Activated CD4-positive, alpha-beta memory T cell treated with anti-CD3 and anti-CD28 coated beads for 36 hours (primary cell): ENCODE measurements at regions not wholly inside any gene's neighbourhood (a gene's known extent, or its start where the extent isn't known, plus 50 kb on each side); places are given as distances from the start of the nearest gene placed in this dataset.

Source experiments
- CTCF ChIA-PET: fragments of 350-600 bp; sonication (Branson Sonifier 250); formaldehyde crosslinking; loops from one replicate; lab custom pipeline; 2021; ENCODE audit warnings: antibody characterized with exemption, inconsistent platforms; lab: Charles Lee
- POLR2A ChIA-PET: fragments of 350-600 bp; sonication (Branson Sonifier 250); formaldehyde crosslinking; loops from one replicate; lab custom pipeline; 2021; ENCODE audit warnings: antibody characterized with exemption; lab: Charles Lee
- DNase-seq: peaks from one replicate; pipeline ENCODE4 v3.0.0-alpha.2; 2020
- H3K27ac Mint-ChIP-seq: one replicate; pipeline ENCODE4 v1.8.0; 2021; ENCODE audit warnings: mixed read lengths
- H3K27me3 Mint-ChIP-seq: one replicate; pipeline ENCODE4 v1.8.0; 2021; ENCODE audit warnings: mixed read lengths
- H3K36me3 Mint-ChIP-seq: one replicate; pipeline ENCODE4 v1.8.0; 2021; ENCODE audit warnings: mixed read lengths
- H3K4me1 Mint-ChIP-seq: one replicate; pipeline ENCODE4 v1.8.0; 2021; ENCODE audit warnings: low read depth, mixed read lengths
- H3K4me3 Mint-ChIP-seq: one replicate; pipeline ENCODE4 v1.8.0; 2021; ENCODE audit warnings: mild to moderate bottlenecking, mixed read lengths
- H3K9me3 Mint-ChIP-seq: one replicate; pipeline ENCODE4 v1.8.0; 2021; ENCODE audit warnings: mixed read lengths
- intact Hi-C: fragments of 100-400 bp; cut with micrococcal nuclease; formaldehyde crosslinking; loops from one replicate; pipeline ENCODE4 v1.15.1; 2023

DNA sequence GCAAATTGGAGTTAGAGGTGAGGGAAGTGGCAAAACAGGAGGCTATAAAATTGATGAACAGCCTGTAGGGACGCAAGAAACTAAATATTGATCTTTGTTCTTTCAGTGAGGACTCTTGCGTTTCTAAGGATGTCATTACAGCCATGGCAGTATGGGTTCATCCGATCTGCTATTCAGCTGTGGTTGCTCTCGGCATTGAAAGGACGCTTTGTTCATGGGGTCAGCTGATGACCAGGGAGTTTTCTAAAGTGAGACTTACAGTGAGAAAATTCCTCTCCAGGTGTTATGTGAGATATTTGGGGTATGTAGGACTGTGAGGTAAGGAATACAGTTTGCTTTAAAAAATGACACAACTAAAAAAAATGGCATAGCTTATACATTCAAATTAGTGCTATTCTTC lies 52.7 kb upstream of the PELI1 start:
- CTCF ChIA-PET = no interaction called here
- Mint-ChIP-seq H3K27ac (no peak overlapping the region), H3K27me3 (no peaks in the 10 kb centered on the region), H3K4me3 (no peak overlapping the region), H3K36me3 (peaks cover 5% of the 10 kb centered on the region), H3K9me3 (peaks cover 4% of the 10 kb centered on the region), H3K4me1 (peaks cover 36% of the 10 kb centered on the region)
- POLR2A ChIA-PET = no interaction called here
- intact Hi-C loops = no loop called here
- DNase-seq = no peak

DNA sequence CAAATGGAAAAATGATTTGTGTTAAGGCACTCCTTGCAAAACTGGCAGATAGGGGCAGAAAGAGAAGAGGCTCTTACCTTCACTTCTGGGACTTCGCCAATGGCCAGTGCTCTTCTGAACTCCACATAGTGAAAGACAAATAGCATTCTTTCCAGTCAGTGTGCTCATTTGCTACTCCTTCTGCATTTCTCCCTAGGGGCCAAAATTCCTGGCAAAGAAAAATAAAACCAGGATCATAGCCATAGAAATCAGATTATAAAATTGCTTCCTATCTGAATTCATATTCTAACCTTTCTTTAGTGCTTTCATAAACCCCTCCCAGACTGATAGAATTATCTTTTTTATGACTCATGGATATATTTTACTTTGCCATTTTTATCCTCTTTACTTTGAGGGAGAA lies 56.9 kb upstream of the PELI1 start:
- H3K27me3 Mint-ChIP-seq = no peaks in the 10 kb centered on the region
- POLR2A ChIA-PET = interaction anchor here (1.0 kb wide), 1 partner anchor 13 kb away, joined by 5 read pairs; no protein-coding TSS in a partner anchor
- no peak for DNase-seq
- H3K9me3 Mint-ChIP-seq = peaks cover 6% of the 10 kb centered on the region
- H3K27ac Mint-ChIP-seq = no peak overlapping the region
- peaks cover 7% of the 10 kb centered on the region for H3K36me3 Mint-ChIP-seq
- H3K4me3 Mint-ChIP-seq = no peak overlapping the region
- CTCF ChIA-PET = no interaction called here
- intact Hi-C loops = no loop called here
- H3K4me1 Mint-ChIP-seq = peaks cover 64% of the 10 kb centered on the region

DNA sequence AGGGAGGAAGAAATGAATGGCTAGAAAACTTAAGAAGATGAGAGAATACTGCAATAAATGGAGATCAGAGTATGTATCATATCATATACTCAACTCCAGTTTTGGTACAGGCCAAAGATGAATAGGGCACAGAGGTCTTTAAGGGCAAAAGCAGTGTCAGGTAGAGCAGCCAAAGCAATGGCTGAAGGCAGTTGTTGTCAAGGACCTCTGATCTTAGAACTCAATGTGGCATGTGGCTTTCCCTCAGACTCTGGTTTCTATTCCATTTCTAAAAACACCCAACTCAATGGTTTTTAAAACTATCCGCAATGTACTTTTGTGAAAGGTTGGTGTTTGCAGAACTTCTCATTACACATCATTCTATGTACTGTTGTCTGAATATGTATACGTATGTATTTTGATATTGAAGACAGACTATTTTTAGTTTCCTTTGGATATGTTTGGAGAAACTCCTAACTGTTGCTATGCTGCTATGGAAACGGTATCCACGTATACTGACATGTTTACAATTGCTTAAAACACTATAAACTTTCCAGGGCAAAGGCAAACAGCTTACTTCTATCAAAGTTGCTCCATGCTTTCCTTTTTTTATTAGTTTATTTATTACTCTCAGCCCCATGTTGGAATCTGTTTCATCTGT lies 58.1 kb upstream of the PELI1 start:
- H3K9me3 Mint-ChIP-seq = peaks cover 6% of the 10 kb centered on the region
- CTCF ChIA-PET = interaction anchor here (0.6 to 0.7 kb wide), 2 partner anchors 503 to 511 kb away, joined by 3 to 5 read pairs; no protein-coding TSS in a partner anchor
- intact Hi-C loops = loop anchor here (2.0 kb wide), 1 partner anchor 102 kb away; no protein-coding TSS in a partner anchor
- H3K36me3 Mint-ChIP-seq = peaks cover 7% of the 10 kb centered on the region
- no peaks in the 10 kb centered on the region for H3K27me3 Mint-ChIP-seq
- peak overlapping the region; percentile 51 for H3K27ac Mint-ChIP-seq
- DNase-seq = no peak
- peaks cover 72% of the 10 kb centered on the region for H3K4me1 Mint-ChIP-seq
- POLR2A ChIA-PET = interaction anchor here (2.1 to 4.2 kb wide), 3 partner anchors 10 to 124 kb away, joined by 18 to 44 read pairs (median 31); no protein-coding TSS in a partner anchor
- no peak overlapping the region for H3K4me3 Mint-ChIP-seq

DNA sequence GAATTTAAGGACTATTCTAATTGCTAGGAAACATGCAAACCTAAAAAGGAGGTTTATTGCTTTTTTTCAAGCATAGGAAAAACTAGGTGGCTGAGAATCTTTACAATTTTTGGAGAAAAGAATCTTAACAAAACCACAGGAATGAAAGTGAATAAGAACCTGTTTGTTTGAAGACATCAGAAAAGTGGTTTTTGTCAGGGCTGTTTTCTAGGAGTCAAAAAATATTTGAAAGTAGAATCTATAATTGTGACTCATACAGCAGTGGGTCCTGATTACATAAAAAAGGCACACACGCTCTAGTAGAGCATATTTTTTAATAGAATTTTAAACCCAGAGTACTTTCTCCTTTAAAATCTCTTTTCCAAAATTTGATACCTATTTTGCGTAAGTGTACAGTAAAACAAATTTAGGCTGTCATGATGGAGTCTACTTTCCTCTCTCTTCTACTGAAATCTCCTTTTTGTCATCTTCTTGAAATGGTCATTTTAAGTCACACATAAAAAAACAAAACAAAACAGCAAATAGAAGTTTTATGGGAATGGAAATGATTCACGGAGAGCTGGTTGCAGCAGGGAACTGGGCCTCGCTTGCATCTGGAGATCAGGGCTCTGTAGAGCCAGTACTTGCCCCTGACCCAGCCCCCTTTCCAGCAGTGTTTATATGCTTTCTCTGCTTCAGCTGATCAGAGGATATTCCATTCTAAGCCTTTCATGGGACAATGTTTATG lies 59.1 kb upstream of the PELI1 start:
- Mint-ChIP-seq H3K36me3 (peaks cover 7% of the 10 kb centered on the region), H3K9me3 (peaks cover 6% of the 10 kb centered on the region), H3K27me3 (no peaks in the 10 kb centered on the region), H3K4me3 (peak overlapping the region; percentile 71), H3K27ac (peak overlapping the region; percentile 87), H3K4me1 (peaks cover 76% of the 10 kb centered on the region)
- ChIA-PET CTCF (interaction anchor here (0.9 to 2.9 kb wide), 4 partner anchors 11 to 125 kb away, joined by 3 to 18 read pairs (median 6); no protein-coding TSS in a partner anchor), POLR2A (interaction anchor here (1.0 to 4.2 kb wide), 6 partner anchors 9 to 123 kb away, joined by 3 to 44 read pairs (median 15); no protein-coding TSS in a partner anchor)
- intact Hi-C loops = loop anchor here (2.0 kb wide), 1 partner anchor 102 kb away; no protein-coding TSS in a partner anchor
- DNase-seq = no peak

DNA sequence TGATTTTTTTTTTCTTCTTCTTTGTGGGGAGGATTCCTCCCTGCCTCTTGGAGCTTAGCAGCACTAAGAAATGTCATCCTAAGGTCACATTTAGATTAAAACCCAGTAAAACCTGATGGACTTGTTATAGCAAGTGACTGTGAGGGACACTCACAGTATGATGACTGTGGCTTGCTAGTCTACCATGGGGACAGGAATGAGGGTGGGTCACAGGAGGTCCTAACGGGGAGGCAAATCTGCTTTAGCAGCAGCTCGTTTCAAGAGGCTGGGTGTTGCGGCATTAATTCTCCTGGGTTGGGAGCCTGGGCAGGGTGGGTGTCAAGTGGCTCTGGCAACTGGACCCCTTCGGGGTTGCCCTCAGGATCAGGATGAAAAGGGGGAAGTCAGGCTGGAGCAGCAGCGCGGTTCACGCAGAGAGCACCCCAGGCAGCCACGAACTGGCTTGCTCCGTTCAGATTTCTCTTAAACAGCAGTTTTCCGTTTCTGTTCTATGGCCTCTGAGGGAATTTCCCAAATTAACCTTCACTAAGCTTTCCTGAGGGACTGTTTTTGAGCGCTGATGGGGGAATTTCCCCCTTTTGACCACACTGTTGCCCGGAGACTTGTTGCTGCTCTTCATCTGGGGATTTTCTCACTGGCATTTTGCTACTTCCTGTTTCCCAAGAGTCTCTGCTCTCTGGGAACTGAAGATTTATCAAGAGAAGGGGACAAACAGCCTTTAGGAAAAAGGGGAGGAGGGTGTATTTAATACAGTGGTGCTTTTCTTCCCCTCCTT lies 59.8 kb upstream of the PELI1 start:
- intact Hi-C loops = loop anchor here (1.0 to 2.0 kb wide), 6 partner anchors 10 to 167 kb away; no protein-coding TSS in a partner anchor
- Mint-ChIP-seq H3K36me3 (peaks cover 7% of the 10 kb centered on the region), H3K4me1 (peaks cover 83% of the 10 kb centered on the region), H3K27me3 (no peaks in the 10 kb centered on the region), H3K27ac (peak overlapping the region; percentile 87), H3K9me3 (peaks cover 6% of the 10 kb centered on the region), H3K4me3 (peak overlapping the region; percentile 71)
- CTCF ChIA-PET = interaction anchor here (0.8 to 2.9 kb wide), 6 partner anchors 10 to 154 kb away, joined by 3 to 18 read pairs (median 3); no protein-coding TSS in a partner anchor
- DNase-seq = peak; percentile 69
- POLR2A ChIA-PET = interaction anchor here (1.0 to 4.2 kb wide), 7 partner anchors 9 to 123 kb away, joined by 3 to 44 read pairs (median 12); no protein-coding TSS in a partner anchor

DNA sequence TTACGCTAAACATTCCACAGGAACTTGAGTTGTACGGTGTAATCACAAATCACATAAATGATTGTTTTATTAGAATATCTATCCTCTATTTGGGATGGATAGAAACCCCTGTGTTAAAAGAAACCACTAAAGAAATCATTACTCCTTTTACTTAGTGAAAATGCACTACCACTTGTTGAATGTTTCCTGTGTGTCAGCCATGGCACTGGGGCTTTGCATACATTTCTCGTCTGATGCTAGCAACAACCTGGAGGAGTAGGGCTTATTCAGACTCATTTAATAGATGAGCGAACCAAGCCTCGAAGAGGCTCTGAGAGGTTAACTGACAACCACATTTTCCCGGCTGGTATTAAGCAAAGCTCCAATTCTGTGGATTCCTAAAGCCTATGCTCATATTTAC lies 60.5 kb upstream of the PELI1 start:
- ChIA-PET POLR2A (interaction anchor here (1.5 to 4.2 kb wide), 6 partner anchors 8 to 122 kb away, joined by 4 to 44 read pairs (median 15); no protein-coding TSS in a partner anchor), CTCF (interaction anchor here (0.8 to 2.9 kb wide), 5 partner anchors 10 to 155 kb away, joined by 3 to 18 read pairs (median 3); no protein-coding TSS in a partner anchor)
- H3K4me1 Mint-ChIP-seq = peaks cover 83% of the 10 kb centered on the region
- H3K9me3 Mint-ChIP-seq = peaks cover 6% of the 10 kb centered on the region
- H3K27ac Mint-ChIP-seq = peak overlapping the region; percentile 87
- H3K36me3 Mint-ChIP-seq = peaks cover 7% of the 10 kb centered on the region
- H3K27me3 Mint-ChIP-seq = no peaks in the 10 kb centered on the region
- intact Hi-C loops = loop anchor here (1.0 to 2.0 kb wide), 5 partner anchors 10 to 168 kb away; no protein-coding TSS in a partner anchor
- peak; percentile 57 for DNase-seq
- no peak overlapping the region for H3K4me3 Mint-ChIP-seq

GRCh38 chr2:64205415-64205814 lies 61.2 kb upstream of the PELI1 start:
- Mint-ChIP-seq H3K27ac (peak overlapping the region; percentile 24), H3K4me1 (peaks cover 80% of the 10 kb centered on the region), H3K27me3 (no peaks in the 10 kb centered on the region), H3K36me3 (peaks cover 7% of the 10 kb centered on the region), H3K9me3 (peaks cover 6% of the 10 kb centered on the region), H3K4me3 (no peak overlapping the region)
- DNase-seq = no peak
- intact Hi-C loops = loop anchor here (2.0 kb wide), 3 partner anchors 39 to 169 kb away; no protein-coding TSS in a partner anchor
- ChIA-PET CTCF (interaction anchor here (1.3 to 2.9 kb wide), 3 partner anchors 9 to 282 kb away, joined by 4 to 18 read pairs (median 10); no protein-coding TSS in a partner anchor), POLR2A (interaction anchor here (1.7 to 4.2 kb wide), 4 partner anchors 9 to 121 kb away, joined by 4 to 44 read pairs (median 22); no protein-coding TSS in a partner anchor)

- H3K27ac Mint-ChIP-seq = peak overlapping the region; percentile 28
- H3K27me3 Mint-ChIP-seq = no peaks in the 10 kb centered on the region
- ChIA-PET POLR2A (no interaction called here), CTCF (no interaction called here)
- peaks cover 81% of the 10 kb centered on the region for H3K4me1 Mint-ChIP-seq
- no peaks in the 10 kb centered on the region for H3K36me3 Mint-ChIP-seq
- H3K9me3 Mint-ChIP-seq = no peaks in the 10 kb centered on the region
- H3K4me3 Mint-ChIP-seq = no peak overlapping the region
- intact Hi-C loops = no loop called here
- no peak for DNase-seq
These were observed 63.4 kb upstream of the PELI1 start for GRCh38 chr2:64207573-64207972.

GRCh38 chr2:64210816-64211215 lies 66.6 kb upstream of the PELI1 start:
- Mint-ChIP-seq H3K27me3 (no peaks in the 10 kb centered on the region), H3K4me3 (no peak overlapping the region), H3K36me3 (no peaks in the 10 kb centered on the region), H3K9me3 (no peaks in the 10 kb centered on the region), H3K4me1 (peaks cover 74% of the 10 kb centered on the region), H3K27ac (peak overlapping the region; percentile 77)
- CTCF ChIA-PET = no interaction called here
- POLR2A ChIA-PET = interaction anchor here (1.2 to 3.1 kb wide), 2 partner anchors 75 to 116 kb away, joined by 3 to 26 read pairs; no protein-coding TSS in a partner anchor
- intact Hi-C loops = loop anchor here (5.0 kb wide), 1 partner anchor 776 kb away; the partner anchor contains the start of gene SLC1A4
- peak; percentile 36 for DNase-seq

DNA sequence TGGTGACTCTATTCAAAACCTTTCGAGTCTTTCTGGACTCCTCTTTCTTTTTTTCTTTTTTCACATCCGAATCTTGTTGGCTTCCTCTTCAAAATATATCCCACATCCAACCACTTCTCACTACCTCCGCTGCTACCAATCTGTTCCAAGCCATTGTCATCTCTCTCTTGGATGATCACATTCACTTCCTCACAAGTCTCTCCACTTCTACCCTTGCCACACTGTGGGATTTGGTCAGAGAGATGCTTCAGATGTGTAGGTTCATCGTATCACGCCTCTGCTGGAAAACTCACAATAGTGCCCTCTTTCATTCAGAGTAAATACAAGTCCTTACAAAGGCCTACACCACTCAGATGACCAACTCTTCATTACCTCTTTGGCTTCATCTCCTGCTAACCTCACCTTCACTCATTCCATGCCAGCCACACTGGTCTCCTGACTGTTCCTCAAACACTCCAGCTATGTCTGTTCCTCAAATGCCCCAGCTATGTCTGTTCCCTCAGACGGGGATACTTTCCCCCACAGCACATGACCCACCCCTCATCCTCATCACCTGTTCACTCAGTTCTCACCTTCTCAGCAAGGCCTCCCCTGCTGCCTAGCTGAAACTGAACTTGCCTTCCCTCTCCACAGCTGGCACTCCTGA lies 67.2 kb upstream of the PELI1 start:
- H3K27ac Mint-ChIP-seq = peak overlapping the region; percentile 77
- ChIA-PET CTCF (interaction anchor here (1.2 to 1.9 kb wide), 2 partner anchors 115 to 162 kb away, joined by 6 to 20 read pairs; no protein-coding TSS in a partner anchor), POLR2A (interaction anchor here (1.2 to 3.1 kb wide), 5 partner anchors 8 to 115 kb away, joined by 3 to 26 read pairs (median 9); no protein-coding TSS in a partner anchor)
- intact Hi-C loops = loop anchor here (5.0 kb wide), 1 partner anchor 776 kb away; the partner anchor contains the start of gene SLC1A4
- H3K4me1 Mint-ChIP-seq = peaks cover 79% of the 10 kb centered on the region
- DNase-seq = no peak
- H3K9me3 Mint-ChIP-seq = no peaks in the 10 kb centered on the region
- no peak overlapping the region for H3K4me3 Mint-ChIP-seq
- no peaks in the 10 kb centered on the region for H3K27me3 Mint-ChIP-seq
- no peaks in the 10 kb centered on the region for H3K36me3 Mint-ChIP-seq
